HepG2 (cell line): ENCODE measurements at regions not wholly inside any gene's neighbourhood (a gene's known extent, or its start where the extent isn't known, plus 50 kb on each side); places are given as distances from the start of the nearest gene placed in this dataset.

Experiments used
- ATAC-seq: fragments of 200-7000 bp; cut with Tn5 transposase; 3 replicates; pipeline ENCODE4 v1.9.1; 2020; ENCODE audit warnings: mild to moderate bottlenecking, moderate library complexity
- BruUV-seq: library from RNA; stranded (reverse); fragments of 400-500 nt; replicated peaks from 2 replicates; lab custom pipeline; 2021; lab: Mats Ljungman, UMichigan
- CTCF ChIA-PET: fragments of 300-600 bp; formaldehyde crosslinking; extraction: SDS; loops from one replicate; lab custom pipeline; 2021; ENCODE audit warnings: low total read pairs, inconsistent platforms, low intra/inter-chr PET ratio; lab: Yijun Ruan, JAX
- POLR2A ChIA-PET: fragments of 350-600 bp; sonication (Branson Sonifier 250); formaldehyde crosslinking; loops from one replicate; lab custom pipeline; 2020; ENCODE audit warnings: antibody characterized with exemption, inconsistent platforms; lab: Yijun Ruan, JAX
- DNase-seq: peaks from one replicate; pipeline ENCODE4 v3.0.0-alpha.2; 2015; ENCODE audit warnings: low spot score
- FAIRE-seq: peaks from 3 replicates; lab custom pipeline; 2011; peaks lifted over from hg19 to GRCh38; lab: Jason Lieb, UNC
- H2AFZ ChIP-seq: one replicate; pipeline ENCODE4 v1.6.1; 2011; ENCODE audit warnings: low read length, inconsistent platforms
- H3K27ac ChIP-seq: fragments of 300-600 bp; 3 replicates; pipeline ENCODE4 v1.8.0; 2011; ENCODE audit warnings: mixed run types, mild to moderate bottlenecking, mixed read lengths, low read length, inconsistent platforms; ENCODE audit not compliant: insufficient read depth; ENCODE audit errors: extremely low read length
- H3K27me3 ChIP-seq, 2 experiments: fragments of 200-600 bp in 1 of 2; 2 replicates in 1 of 2; 3 replicates in 1 of 2; pipeline versions ENCODE4 v1.6.0 to v1.8.0; 2011; ENCODE audit warnings: low read length in 2 of 2, mild to moderate bottlenecking in 2 of 2, moderate library complexity in 2 of 2, inconsistent platforms in 1 of 2; ENCODE audit not compliant: insufficient read depth in 2 of 2, control insufficient read depth in 1 of 2
- H3K36me3 ChIP-seq, 2 experiments: fragments of 200-600 bp in 1 of 2; replicated peaks in 1 of 2; 2 replicates in 1 of 2; 3 replicates in 1 of 2; pipeline versions ENCODE4 v1.5.1 to v1.8.0; 2011; ENCODE audit warnings: low read length in 2 of 2, inconsistent platforms in 1 of 2; ENCODE audit not compliant: insufficient read depth in 2 of 2, control insufficient read depth in 1 of 2
- H3K4me1 ChIP-seq: 2 replicates; pipeline ENCODE4 v1.5.1; 2012; ENCODE audit warnings: low read length, inconsistent platforms; ENCODE audit not compliant: insufficient read depth
- H3K4me2 ChIP-seq: 2 replicates; pipeline ENCODE4 v1.6.0; 2011; ENCODE audit warnings: low read depth, low read length, inconsistent platforms
- H3K4me3 ChIP-seq, 3 experiments: fragments of 200-600 bp in 1 of 3; sonication (generic), shearing (Covaris generic) in 1 of 3; replicated peaks in 1 of 3; 2 replicates each; pipeline ENCODE4 v1.5.1; 2011 to 2016; ENCODE audit warnings: low read length in 3 of 3, inconsistent platforms in 2 of 3, low read depth in 2 of 3, mild to moderate bottlenecking in 2 of 3, control low read depth in 1 of 3, mixed read lengths in 1 of 3; ENCODE audit not compliant: insufficient read depth in 1 of 3
- H3K79me2 ChIP-seq: one replicate; pipeline ENCODE4 v1.6.1; 2011; ENCODE audit warnings: low read length, inconsistent platforms; ENCODE audit not compliant: insufficient read depth
- H3K9ac ChIP-seq: 2 replicates; pipeline ENCODE4 v1.6.0; 2011; ENCODE audit warnings: mild to moderate bottlenecking, low read depth, low read length, inconsistent platforms; ENCODE audit not compliant: insufficient read depth
- H3K9me3 ChIP-seq: 2 replicates; pipeline ENCODE4 v1.5.1; 2012; ENCODE audit warnings: mild to moderate bottlenecking, low read length
- H4K20me1 ChIP-seq: 2 replicates; pipeline ENCODE4 v1.6.0; 2011; ENCODE audit warnings: inconsistent platforms, mild to moderate bottlenecking, low read length, moderate library complexity; ENCODE audit not compliant: insufficient read depth
- BCL3 ChIP-seq: sonication (generic); formaldehyde crosslinking; IDR thresholded peaks from 2 replicates; pipeline ENCODE4 v1.5.1; 2020; ENCODE audit warnings: mild to moderate bottlenecking, missing genetic modification reagents, moderate library complexity
- FOSL2 ChIP-seq: sonication (generic); formaldehyde crosslinking; IDR thresholded peaks from 2 replicates; pipeline ENCODE4 v1.4.0; 2020; ENCODE audit warnings: missing genetic modification reagents
- GLI4 ChIP-seq: sonication (generic); formaldehyde crosslinking; IDR thresholded peaks from 2 replicates; pipeline ENCODE4 v1.5.1; 2020; ENCODE audit warnings: missing genetic modification reagents, mild to moderate bottlenecking, moderate library complexity, borderline replicate concordance
- NFE2L1 ChIP-seq: sonication (generic); formaldehyde crosslinking; IDR thresholded peaks from 2 replicates; pipeline ENCODE4 v1.4.0; 2020; ENCODE audit warnings: missing genetic modification reagents, mild to moderate bottlenecking, borderline replicate concordance
- ZNF512 ChIP-seq: sonication (generic); formaldehyde crosslinking; IDR thresholded peaks from 2 replicates; pipeline ENCODE4 v1.4.0; 2020; ENCODE audit warnings: mild to moderate bottlenecking, missing genetic modification reagents
- ZNF562 ChIP-seq: sonication (generic); formaldehyde crosslinking; IDR thresholded peaks from 2 replicates; pipeline ENCODE4 v1.8.0; 2022; ENCODE audit warnings: missing genetic modification reagents, borderline replicate concordance
- ZNF646 ChIP-seq: sonication (generic); formaldehyde crosslinking; IDR thresholded peaks from 2 replicates; pipeline ENCODE4 v1.9.0; 2021; ENCODE audit warnings: mild to moderate bottlenecking, missing genetic modification reagents
- WGBS: methylation state at CpG from one replicate; pipeline ENCODE4 v1.1.6; 2017; ENCODE audit warnings: low lambda C conversion rate; 5-methylcytosine and 5-hydroxymethylcytosine counted together
- in situ Hi-C: cut with HindIII; loops from 2 replicates; pipeline ENCODE4 v1.10.0; 2017; ENCODE audit warnings: low pct_unique_long_range_greater_than_20kb; ENCODE audit not compliant: extremely low pct_ligation_motif_present
- intact Hi-C: fragments of 100-400 bp; cut with micrococcal nuclease; formaldehyde crosslinking; loops from one replicate; pipeline ENCODE4 v1.10.0; 2022; ENCODE audit not compliant: unreplicated experiment
- TF ChIP-seq, protein P1 (sequence below): sonication (generic); formaldehyde crosslinking; IDR thresholded peaks from 2 replicates; pipeline ENCODE4 v1.4.0; 2020; ENCODE audit warnings: mild to moderate bottlenecking, missing genetic modification reagents
- TF ChIP-seq, protein P2 (sequence below): sonication (generic); formaldehyde crosslinking; IDR thresholded peaks from 2 replicates; pipeline ENCODE4 v1.4.0; 2020; ENCODE audit warnings: missing genetic modification reagents

DNA sequence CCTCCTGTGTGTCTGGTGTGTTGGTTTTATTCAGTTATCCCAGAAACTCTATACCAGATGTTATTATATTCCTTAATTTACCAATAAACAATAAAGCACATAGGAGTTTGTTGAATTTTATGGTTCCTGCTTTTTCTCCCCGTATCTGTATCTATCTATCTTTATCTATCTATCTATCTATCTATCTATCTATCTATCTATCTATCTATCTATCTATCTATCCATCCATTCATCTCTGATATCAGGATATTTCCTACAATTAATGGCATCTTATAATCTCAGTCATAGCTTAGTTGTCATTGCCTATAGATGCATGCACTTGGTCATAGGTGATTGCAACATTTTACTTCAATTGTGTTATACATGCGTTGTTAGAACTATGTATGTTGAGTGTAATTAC lies 500.2 kb upstream of the ZEB2 start:
- ChIA-PET CTCF (no interaction called here), POLR2A (no interaction called here)
- ATAC-seq: no peak
- no TSS peak for BruUV-seq
- Histone ChIP-seq H3K4me3 (no peak overlapping the region), H3K9me3 (no peaks in the 10 kb centered on the region), H3K4me1 (no peaks in the 10 kb centered on the region), H4K20me1 (no peaks in the 10 kb centered on the region), H3K27ac (no peak overlapping the region), H3K4me2 (no peak overlapping the region), H3K36me3 (no peaks in the 10 kb centered on the region), H3K79me2 (no peaks in the 10 kb centered on the region), H3K27me3 (no peaks in the 10 kb centered on the region), H2AFZ (no peak overlapping the region), H3K9ac (no peak overlapping the region)
- in situ Hi-C loops (no loop called here), intact Hi-C loops (no loop called here)
- DNase-seq: no peak
- WGBS: 3% methylated on average over 2 of the region's 2 CpGs
- FAIRE-seq: no peak
- TF ChIP-seq BCL3: no peak
- TF ChIP-seq, protein P1, sequence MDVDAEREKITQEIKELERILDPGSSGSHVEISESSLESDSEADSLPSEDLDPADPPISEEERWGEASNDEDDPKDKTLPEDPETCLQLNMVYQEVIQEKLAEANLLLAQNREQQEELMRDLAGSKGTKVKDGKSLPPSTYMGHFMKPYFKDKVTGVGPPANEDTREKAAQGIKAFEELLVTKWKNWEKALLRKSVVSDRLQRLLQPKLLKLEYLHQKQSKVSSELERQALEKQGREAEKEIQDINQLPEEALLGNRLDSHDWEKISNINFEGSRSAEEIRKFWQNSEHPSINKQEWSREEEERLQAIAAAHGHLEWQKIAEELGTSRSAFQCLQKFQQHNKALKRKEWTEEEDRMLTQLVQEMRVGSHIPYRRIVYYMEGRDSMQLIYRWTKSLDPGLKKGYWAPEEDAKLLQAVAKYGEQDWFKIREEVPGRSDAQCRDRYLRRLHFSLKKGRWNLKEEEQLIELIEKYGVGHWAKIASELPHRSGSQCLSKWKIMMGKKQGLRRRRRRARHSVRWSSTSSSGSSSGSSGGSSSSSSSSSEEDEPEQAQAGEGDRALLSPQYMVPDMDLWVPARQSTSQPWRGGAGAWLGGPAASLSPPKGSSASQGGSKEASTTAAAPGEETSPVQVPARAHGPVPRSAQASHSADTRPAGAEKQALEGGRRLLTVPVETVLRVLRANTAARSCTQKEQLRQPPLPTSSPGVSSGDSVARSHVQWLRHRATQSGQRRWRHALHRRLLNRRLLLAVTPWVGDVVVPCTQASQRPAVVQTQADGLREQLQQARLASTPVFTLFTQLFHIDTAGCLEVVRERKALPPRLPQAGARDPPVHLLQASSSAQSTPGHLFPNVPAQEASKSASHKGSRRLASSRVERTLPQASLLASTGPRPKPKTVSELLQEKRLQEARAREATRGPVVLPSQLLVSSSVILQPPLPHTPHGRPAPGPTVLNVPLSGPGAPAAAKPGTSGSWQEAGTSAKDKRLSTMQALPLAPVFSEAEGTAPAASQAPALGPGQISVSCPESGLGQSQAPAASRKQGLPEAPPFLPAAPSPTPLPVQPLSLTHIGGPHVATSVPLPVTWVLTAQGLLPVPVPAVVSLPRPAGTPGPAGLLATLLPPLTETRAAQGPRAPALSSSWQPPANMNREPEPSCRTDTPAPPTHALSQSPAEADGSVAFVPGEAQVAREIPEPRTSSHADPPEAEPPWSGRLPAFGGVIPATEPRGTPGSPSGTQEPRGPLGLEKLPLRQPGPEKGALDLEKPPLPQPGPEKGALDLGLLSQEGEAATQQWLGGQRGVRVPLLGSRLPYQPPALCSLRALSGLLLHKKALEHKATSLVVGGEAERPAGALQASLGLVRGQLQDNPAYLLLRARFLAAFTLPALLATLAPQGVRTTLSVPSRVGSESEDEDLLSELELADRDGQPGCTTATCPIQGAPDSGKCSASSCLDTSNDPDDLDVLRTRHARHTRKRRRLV (CRISPR knock-in tag): no peak
- TF ChIP-seq ZNF512 (CRISPR knock-in tag): no peak
- no peak for TF ChIP-seq GLI4 (CRISPR knock-in tag)
- TF ChIP-seq ZNF562: no peak
- TF ChIP-seq, protein P2, sequence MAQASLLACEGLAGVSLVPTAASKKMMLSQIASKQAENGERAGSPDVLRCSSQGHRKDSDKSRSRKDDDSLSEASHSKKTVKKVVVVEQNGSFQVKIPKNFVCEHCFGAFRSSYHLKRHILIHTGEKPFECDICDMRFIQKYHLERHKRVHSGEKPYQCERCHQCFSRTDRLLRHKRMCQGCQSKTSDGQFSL: no peak
- no peak for TF ChIP-seq ZNF646 (CRISPR knock-in tag)
- no peak for TF ChIP-seq NFE2L1
- no peak for TF ChIP-seq FOSL2
